Type B pancreatic cell (in vitro differentiated cells): ENCODE measurements at regions not wholly inside any gene's neighbourhood (a gene's known extent, or its start where the extent isn't known, plus 50 kb on each side); places are given as distances from the start of the nearest gene placed in this dataset.

ENCODE experiments used
- DNase-seq: peaks from one replicate; pipeline ENCODE4 v3.0.0; 2021; ENCODE audit warnings: mixed read lengths; ENCODE audit not compliant: unreplicated experiment; ENCODE audit errors: extremely low spot score
- H3K27ac Mint-ChIP-seq: 2 replicates; pipeline ENCODE4 v1.8.0; 2021; ENCODE audit warnings: mild to moderate bottlenecking, mixed read lengths
- H3K27me3 Mint-ChIP-seq: 2 replicates; pipeline ENCODE4 v1.8.0; 2021; ENCODE audit warnings: mixed read lengths
- H3K36me3 Mint-ChIP-seq: 2 replicates; pipeline ENCODE4 v1.8.0; 2021; ENCODE audit warnings: mixed read lengths
- H3K4me1 Mint-ChIP-seq: one replicate; pipeline ENCODE4 v1.8.0; 2021; ENCODE audit warnings: mixed read lengths; ENCODE audit not compliant: unreplicated experiment
- H3K4me3 Mint-ChIP-seq: 2 replicates; pipeline ENCODE4 v1.8.0; 2021; ENCODE audit warnings: mild to moderate bottlenecking, mixed read lengths
- H3K9me3 Mint-ChIP-seq: 2 replicates; pipeline ENCODE4 v1.8.0; 2021; ENCODE audit warnings: mixed read lengths
- TF ChIP-seq, protein P1 (sequence below): fragments of 200-600 bp; sonication (generic); conservative IDR thresholded peaks from 2 replicates; pipeline ENCODE4 v1.5.0; 2021; ENCODE audit warnings: antibody characterized with exemption, mild to moderate bottlenecking

DNA sequence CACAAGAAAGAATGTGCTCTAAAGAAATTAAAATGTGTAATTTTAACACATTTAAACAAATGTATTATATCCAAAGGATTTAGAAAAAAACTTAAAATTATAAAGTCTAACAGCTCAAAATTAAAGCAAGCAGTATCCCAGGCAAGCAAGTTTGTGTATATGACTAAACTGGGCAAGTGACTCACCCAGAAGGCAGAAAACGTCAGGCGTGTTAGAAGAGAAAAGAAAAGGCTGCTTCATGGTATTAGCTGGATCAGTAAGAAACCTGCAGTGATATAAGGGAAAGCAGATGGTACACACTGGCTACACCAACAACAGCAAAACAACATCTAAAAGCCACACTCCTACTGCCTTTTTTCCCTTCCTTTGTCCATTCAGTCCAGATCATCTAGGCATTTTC, 250.6 kb upstream of the NDST3 start:
- Mint-ChIP-seq H3K27me3 (no peaks in the 10 kb centered on the region), H3K4me3 (no peak overlapping the region), H3K36me3 (no peaks in the 10 kb centered on the region), H3K9me3 (peaks cover 5% of the 10 kb centered on the region), H3K4me1 (peaks cover 11% of the 10 kb centered on the region), H3K27ac (no peak overlapping the region)
- no peak for DNase-seq
- TF ChIP-seq, protein P1, sequence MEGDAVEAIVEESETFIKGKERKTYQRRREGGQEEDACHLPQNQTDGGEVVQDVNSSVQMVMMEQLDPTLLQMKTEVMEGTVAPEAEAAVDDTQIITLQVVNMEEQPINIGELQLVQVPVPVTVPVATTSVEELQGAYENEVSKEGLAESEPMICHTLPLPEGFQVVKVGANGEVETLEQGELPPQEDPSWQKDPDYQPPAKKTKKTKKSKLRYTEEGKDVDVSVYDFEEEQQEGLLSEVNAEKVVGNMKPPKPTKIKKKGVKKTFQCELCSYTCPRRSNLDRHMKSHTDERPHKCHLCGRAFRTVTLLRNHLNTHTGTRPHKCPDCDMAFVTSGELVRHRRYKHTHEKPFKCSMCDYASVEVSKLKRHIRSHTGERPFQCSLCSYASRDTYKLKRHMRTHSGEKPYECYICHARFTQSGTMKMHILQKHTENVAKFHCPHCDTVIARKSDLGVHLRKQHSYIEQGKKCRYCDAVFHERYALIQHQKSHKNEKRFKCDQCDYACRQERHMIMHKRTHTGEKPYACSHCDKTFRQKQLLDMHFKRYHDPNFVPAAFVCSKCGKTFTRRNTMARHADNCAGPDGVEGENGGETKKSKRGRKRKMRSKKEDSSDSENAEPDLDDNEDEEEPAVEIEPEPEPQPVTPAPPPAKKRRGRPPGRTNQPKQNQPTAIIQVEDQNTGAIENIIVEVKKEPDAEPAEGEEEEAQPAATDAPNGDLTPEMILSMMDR = no peak

DNA sequence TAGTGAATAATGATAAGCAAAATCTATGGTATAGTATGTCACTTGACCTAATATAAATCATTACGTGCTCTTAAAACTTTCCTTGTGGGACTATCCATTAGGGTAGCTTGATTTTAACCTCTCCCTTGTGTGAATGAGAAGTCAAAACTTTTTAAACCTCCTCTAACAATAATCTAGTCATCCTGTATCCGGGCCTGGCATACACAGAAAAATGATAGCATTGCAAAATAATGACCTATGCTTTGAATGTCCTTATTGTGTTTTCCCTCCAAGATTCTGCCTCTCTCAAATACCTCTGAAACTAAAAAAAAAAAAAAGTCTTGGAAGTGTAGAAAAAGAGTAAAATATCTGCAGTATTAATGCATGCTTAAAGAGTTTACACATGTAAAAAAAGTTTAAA, 250.0 kb upstream of the NDST3 start:
- no peaks in the 10 kb centered on the region for H3K36me3 Mint-ChIP-seq
- TF ChIP-seq, protein P1 = no peak
- no peak overlapping the region for H3K4me3 Mint-ChIP-seq
- H3K4me1 Mint-ChIP-seq = peaks cover 11% of the 10 kb centered on the region
- DNase-seq = no peak
- H3K27me3 Mint-ChIP-seq = no peaks in the 10 kb centered on the region
- H3K27ac Mint-ChIP-seq = no peak overlapping the region
- H3K9me3 Mint-ChIP-seq = peaks cover 5% of the 10 kb centered on the region

DNA sequence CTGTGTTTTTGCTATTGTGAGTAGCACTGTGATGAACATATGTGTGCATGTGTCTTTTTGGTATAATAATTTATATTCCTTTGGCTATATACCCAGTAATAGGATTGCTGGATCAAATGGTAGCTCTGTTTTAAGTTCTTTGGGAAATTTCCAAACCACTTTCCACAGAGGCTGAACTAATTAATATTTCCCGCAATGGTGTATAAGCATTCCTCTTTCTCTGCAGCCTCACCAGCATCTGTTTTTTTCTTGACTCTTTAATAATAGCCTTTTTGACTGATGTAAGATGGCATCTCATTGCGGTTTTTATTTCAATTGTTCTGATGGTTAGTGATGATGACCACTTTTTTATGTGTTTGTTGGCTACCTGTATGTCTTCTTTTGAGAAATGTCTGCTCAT, 247.7 kb upstream of the NDST3 start:
- Mint-ChIP-seq H3K36me3 (no peaks in the 10 kb centered on the region), H3K27ac (no peak overlapping the region), H3K4me3 (no peak overlapping the region), H3K4me1 (peaks cover 11% of the 10 kb centered on the region), H3K9me3 (peaks cover 5% of the 10 kb centered on the region), H3K27me3 (no peaks in the 10 kb centered on the region)
- TF ChIP-seq, protein P1 = no peak
- DNase-seq = no peak

DNA sequence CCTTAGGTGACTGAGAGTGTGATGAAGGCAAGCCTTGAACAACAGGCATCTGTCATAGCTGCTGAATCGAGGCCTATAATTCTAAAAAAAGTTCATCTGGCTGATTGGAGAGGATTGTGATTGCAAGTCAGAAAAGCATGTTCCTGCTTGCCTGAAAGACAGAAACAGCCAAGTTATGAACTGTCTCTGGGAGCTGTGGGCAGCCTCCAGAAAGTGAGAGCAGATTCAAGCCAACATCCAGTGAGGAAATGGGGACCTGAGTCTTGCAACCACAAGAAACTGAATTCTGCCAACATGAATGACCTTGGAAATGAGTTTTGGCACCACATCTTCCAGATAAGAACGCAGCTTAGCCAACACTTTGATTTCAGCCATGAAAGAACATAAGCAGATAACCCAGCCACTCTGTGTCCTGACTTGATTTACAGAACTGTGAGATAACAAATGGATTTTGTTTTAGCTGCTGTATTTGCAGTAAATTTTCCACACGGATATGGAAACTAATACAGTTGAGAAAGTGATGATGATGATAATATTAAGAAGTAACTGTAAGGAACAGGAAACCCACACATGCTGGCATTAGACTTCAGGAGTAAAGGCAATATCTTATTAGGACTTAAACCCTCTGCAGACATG, 240.3 kb upstream of the NDST3 start:
- no peak for DNase-seq
- Mint-ChIP-seq H3K4me1 (no peaks in the 10 kb centered on the region), H3K27ac (no peak overlapping the region), H3K4me3 (no peak overlapping the region), H3K27me3 (no peaks in the 10 kb centered on the region), H3K36me3 (no peaks in the 10 kb centered on the region), H3K9me3 (no peaks in the 10 kb centered on the region)
- TF ChIP-seq, protein P1 = no peak

DNA sequence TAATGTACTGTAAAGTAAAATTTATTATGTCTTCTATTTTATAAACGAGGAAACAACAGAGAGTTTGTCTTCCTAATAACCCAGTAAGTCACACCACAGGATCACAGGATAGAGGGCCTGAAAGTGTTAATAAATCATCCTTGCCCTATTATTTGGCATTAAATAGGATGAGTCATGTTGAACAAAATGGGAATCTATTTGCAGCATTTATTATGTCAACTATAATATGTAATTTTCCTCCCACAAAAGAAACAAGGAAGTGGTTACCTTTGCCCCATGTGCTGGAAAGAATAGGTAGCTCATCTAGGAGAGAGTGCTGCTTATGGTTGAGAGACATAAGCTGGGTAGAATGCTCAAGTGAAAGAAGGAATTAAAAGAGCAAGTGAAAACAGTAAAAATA, 237.6 kb upstream of the NDST3 start:
- H3K36me3 Mint-ChIP-seq = no peaks in the 10 kb centered on the region
- DNase-seq = no peak
- TF ChIP-seq, protein P1 = no peak
- no peaks in the 10 kb centered on the region for H3K9me3 Mint-ChIP-seq
- no peak overlapping the region for H3K27ac Mint-ChIP-seq
- peaks cover 6% of the 10 kb centered on the region for H3K4me1 Mint-ChIP-seq
- no peaks in the 10 kb centered on the region for H3K27me3 Mint-ChIP-seq
- H3K4me3 Mint-ChIP-seq = peak overlapping the region; percentile 9

DNA sequence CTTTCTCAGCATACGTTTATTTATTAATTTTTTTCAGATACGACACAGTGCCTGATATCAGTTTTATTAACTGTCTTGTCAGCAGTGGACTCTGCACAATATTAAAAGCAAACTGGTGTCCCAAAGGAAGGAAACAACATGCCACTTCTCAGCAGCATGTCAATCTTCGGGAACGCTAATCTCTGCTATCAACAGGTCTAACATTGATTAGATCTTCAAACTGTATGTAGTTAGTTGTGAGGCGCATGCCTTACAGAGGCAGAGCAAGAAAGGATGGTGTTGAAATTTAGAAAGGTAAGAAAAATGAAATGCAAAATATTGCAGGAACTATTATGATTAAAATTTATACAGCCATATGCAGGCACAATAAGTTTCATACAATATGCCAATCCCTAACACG, 233.7 kb upstream of the NDST3 start:
- Mint-ChIP-seq H3K4me3 (no peak overlapping the region), H3K27me3 (no peaks in the 10 kb centered on the region), H3K36me3 (no peaks in the 10 kb centered on the region)

More for the DNA sequence above, 233.7 kb upstream of the NDST3 start:
- no peak for DNase-seq
- TF ChIP-seq, protein P1 = no peak
- Mint-ChIP-seq H3K9me3 (peaks cover 8% of the 10 kb centered on the region), H3K4me1 (peaks cover 7% of the 10 kb centered on the region), H3K27ac (no peak overlapping the region)
